IMR-90 (cell line): ENCODE measurements at regions not wholly inside any gene's neighbourhood (a gene's known extent, or its start where the extent isn't known, plus 50 kb on each side); places are given as distances from the start of the nearest gene placed in this dataset.

Source experiments
- CEBPB ChIP-seq: IDR thresholded peaks from 2 replicates; pipeline ENCODE4 v1.6.1; 2012; ENCODE audit warnings: low read depth, low read length, improper control_type of control experiment
- CTCF ChIP-seq: conservative IDR thresholded peaks from 2 replicates; pipeline ENCODE4 v1.5.1; 2012; ENCODE audit warnings: mild to moderate bottlenecking, low read depth, low read length, improper control_type of control experiment
- MXI1 ChIP-seq: IDR thresholded peaks from 2 replicates; pipeline ENCODE4 v1.6.1; 2012; ENCODE audit warnings: low read depth, mild to moderate bottlenecking, low read length, moderate library complexity, borderline replicate concordance
- POLR2A ChIP-seq: IDR thresholded peaks from 2 replicates; pipeline ENCODE4 v1.6.1; 2012; ENCODE audit warnings: mild to moderate bottlenecking, low read depth, low read length
- RAD21 ChIP-seq: IDR thresholded peaks from 2 replicates; pipeline ENCODE4 v1.6.1; 2012; ENCODE audit warnings: low read length, improper control_type of control experiment
- USF2 ChIP-seq: fragments of 150-350 bp; IDR thresholded peaks from 2 replicates; pipeline ENCODE4 v1.6.1; 2017; ENCODE audit warnings: mild to moderate bottlenecking, antibody characterized with exemption, low read length, low read depth

- TF ChIP-seq CEBPB (no peak), RAD21 (no peak), POLR2A (no peak), MXI1 (no peak), USF2 (no peak), CTCF (no peak)
Measured at GRCh38 chr5:112479418-112479817, 60.3 kb upstream of the EPB41L4A start.
